ENCODE measurements at regions not wholly inside any gene's neighbourhood (a gene's known extent, or its start where the extent isn't known, plus 50 kb on each side); places are given as distances from the start of the nearest gene placed in this dataset.
"Not testable (repeated sequence)": the region's sequence is repeated elsewhere in the genome, so short reads cannot be mapped to it uniquely, and the experiment has no call there.

- no peak for DNase-seq
Observed at GRCh38 chr1:29949676-29950075, 713.4 kb downstream of the PTPRU start.

GRCh38 chr1:29948581-29948980 is 712.3 kb downstream of the PTPRU start:
- DNase-seq = peak; percentile 13

- no peak for DNase-seq
Observed at GRCh38 chr1:29946057-29946456, 709.7 kb downstream of the PTPRU start.

- DNase-seq = no peak
Observed at GRCh38 chr1:29945426-29945825, 709.1 kb downstream of the PTPRU start.

- no peak for DNase-seq
Observed at GRCh38 chr1:29944253-29944905, 708.1 kb downstream of the PTPRU start.

- DNase-seq = no peak
Observed at GRCh38 chr1:29943034-29943433, 706.7 kb downstream of the PTPRU start.

GRCh38 chr1:29939079-29939478 is 702.8 kb downstream of the PTPRU start:
- DNase-seq = no peak

- no peak for DNase-seq
Observed at GRCh38 chr1:29937356-29937755, 701.0 kb downstream of the PTPRU start.

GRCh38 chr1:29936031-29936544 is 699.8 kb downstream of the PTPRU start:
- DNase-seq = no peak

GRCh38 chr1:29934255-29934772 is 698.0 kb downstream of the PTPRU start:
- DNase-seq = no peak

- no peak for DNase-seq
Observed at GRCh38 chr1:29933067-29933466, 696.7 kb downstream of the PTPRU start.

GRCh38 chr1:29932626-29933025 is 696.3 kb downstream of the PTPRU start:
- no peak for DNase-seq

- no peak for DNase-seq
Observed at GRCh38 chr1:29931477-29932175, 695.3 kb downstream of the PTPRU start.

- no peak for DNase-seq
Observed at GRCh38 chr1:29925058-29925457, 688.7 kb downstream of the PTPRU start.

GRCh38 chr1:29924017-29924431 is 687.7 kb downstream of the PTPRU start:
- no peak for DNase-seq

- DNase-seq = no peak
Observed at GRCh38 chr1:29921741-29922140, 685.4 kb downstream of the PTPRU start.

- DNase-seq = no peak
Observed at GRCh38 chr1:29920784-29921183, 684.5 kb downstream of the PTPRU start.

GRCh38 chr1:29920316-29920715 is 684.0 kb downstream of the PTPRU start:
- no peak for DNase-seq

GRCh38 chr1:29919041-29919440 is 682.7 kb downstream of the PTPRU start:
- not testable (repeated sequence) for DNase-seq

- no peak for DNase-seq
Observed at GRCh38 chr1:29916656-29917369, 680.5 kb downstream of the PTPRU start.

- DNase-seq = no peak
Observed at GRCh38 chr1:29914936-29915335, 678.6 kb downstream of the PTPRU start.

- peak; percentile 32 for DNase-seq
Observed at GRCh38 chr1:29912425-29912824, 676.1 kb downstream of the PTPRU start.

- no peak for DNase-seq
Observed at GRCh38 chr1:29909962-29910361, 673.6 kb downstream of the PTPRU start.

GRCh38 chr1:29907596-29907995 is 671.3 kb downstream of the PTPRU start:
- DNase-seq = no peak

Measured in hematopoietic multipotent progenitor cell treated with erythropoietin and hydrocortisone succinate and interleukin-3 and kit ligand, for 4 days (in vitro differentiated cells).